Caco-2 (cell line): ENCODE measurements at regions not wholly inside any gene's neighbourhood (a gene's known extent, or its start where the extent isn't known, plus 50 kb on each side); places are given as distances from the start of the nearest gene placed in this dataset.

Source experiments
- BruUV-seq: library from RNA; stranded (reverse); fragments of 400-500 nt; replicated peaks from 2 replicates; lab custom pipeline; 2021; lab: Mats Ljungman, UMichigan
- CTCF ChIA-PET: fragments of 300-600 bp; sonication (Branson Sonifier 250); formaldehyde crosslinking; loops from one replicate; lab custom pipeline; 2022; ENCODE audit warnings: antibody characterized with exemption; lab: Charles Lee
- POLR2A ChIA-PET: fragments of 300-600 bp; sonication (Branson Sonifier 250); formaldehyde crosslinking; loops from one replicate; lab custom pipeline; 2022; ENCODE audit warnings: antibody characterized with exemption; lab: Charles Lee
- DNase-seq, 2 experiments: peaks; one replicate each; pipeline versions ENCODE4 v3.0.0 to v3.0.0-alpha.2; 2020 to 2022
- H3K27me3 ChIP-seq: replicated peaks from 2 replicates; pipeline ENCODE4 v1.6.0; 2011; ENCODE audit warnings: low read length; ENCODE audit not compliant: control insufficient read depth, insufficient read depth
- H3K36me3 ChIP-seq: 2 replicates; pipeline ENCODE4 v1.5.1; 2011; ENCODE audit warnings: low read length; ENCODE audit not compliant: control insufficient read depth, insufficient read depth
- H3K4me1 ChIP-seq: fragments of 250-450 bp; sonication (Bioruptor Pico); 2 replicates; pipeline ENCODE4 v1.5.1; 2020; ENCODE audit warnings: mild to moderate bottlenecking
- H3K4me3 ChIP-seq: 2 replicates; pipeline ENCODE4 v1.5.1; 2011; ENCODE audit warnings: low read depth, mild to moderate bottlenecking, control low read depth, low read length
- H3K9me3 ChIP-seq: fragments of 250-450 bp; sonication (Bioruptor Pico); 2 replicates; pipeline ENCODE4 v1.5.1; 2020; ENCODE audit warnings: mild to moderate bottlenecking, moderate library complexity
- H3K27ac Mint-ChIP-seq: one replicate; pipeline ENCODE4 v1.8.0; 2022; ENCODE audit warnings: mixed read lengths; ENCODE audit not compliant: unreplicated experiment
- H3K27me3 Mint-ChIP-seq: one replicate; pipeline ENCODE4 v1.8.0; 2022; ENCODE audit warnings: mixed read lengths; ENCODE audit not compliant: insufficient read depth, unreplicated experiment
- H3K36me3 Mint-ChIP-seq: one replicate; pipeline ENCODE4 v1.8.0; 2022; ENCODE audit warnings: mild to moderate bottlenecking, mixed read lengths; ENCODE audit not compliant: insufficient read depth, unreplicated experiment
- H3K4me1 Mint-ChIP-seq: one replicate; pipeline ENCODE4 v1.8.0; 2022; ENCODE audit warnings: low read depth, mixed read lengths; ENCODE audit not compliant: unreplicated experiment
- H3K4me3 Mint-ChIP-seq: one replicate; pipeline ENCODE4 v1.8.0; 2022; ENCODE audit warnings: mild to moderate bottlenecking, moderate library complexity, mixed read lengths; ENCODE audit not compliant: unreplicated experiment
- H3K9me3 Mint-ChIP-seq: one replicate; pipeline ENCODE4 v1.8.0; 2022; ENCODE audit warnings: mixed read lengths; ENCODE audit not compliant: unreplicated experiment
- intact Hi-C: fragments of 100-400 bp; cut with micrococcal nuclease; formaldehyde crosslinking; loops from one replicate; pipeline ENCODE4 v1.10.0; 2022; ENCODE audit not compliant: unreplicated experiment
- TF ChIP-seq, protein P1 (sequence below), 2 experiments: fragments of 200-600 bp in 1 of 2; IDR thresholded peaks; 1 replicate in 1 of 2; 2 replicates in 1 of 2; pipeline versions ENCODE4 v1.5.1 to v1.8.0; 2011 to 2022; ENCODE audit warnings: antibody characterized with exemption in 1 of 2, control low read depth in 1 of 2, inconsistent platforms in 1 of 2, low read depth in 1 of 2, low read length in 1 of 2, mild to moderate bottlenecking in 1 of 2, moderate library complexity in 1 of 2; ENCODE audit not compliant: insufficient read depth in 1 of 2, severe bottlenecking in 1 of 2, unreplicated experiment in 1 of 2

DNA sequence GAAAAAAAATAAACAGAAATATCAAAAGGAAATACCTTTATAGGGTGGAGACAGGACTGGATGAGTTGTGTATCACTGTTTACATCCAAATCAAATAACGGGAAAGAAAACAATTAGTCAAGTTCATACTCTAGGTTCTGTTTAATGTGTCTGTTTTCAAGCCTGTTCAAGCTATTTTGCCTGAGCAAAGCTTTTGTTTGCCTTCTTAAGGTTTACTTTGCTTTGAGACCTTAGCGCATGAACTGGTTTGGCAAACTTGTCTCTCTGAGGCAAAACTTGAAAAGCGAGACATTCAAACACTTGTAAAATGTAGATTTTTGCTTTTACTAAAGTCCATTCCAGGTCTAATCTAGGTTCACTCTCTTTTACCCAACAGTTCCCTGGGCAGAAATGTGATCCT, 174.1 kb upstream of the RFX3 start:
- H3K4me1 Mint-ChIP-seq, result no peaks in the 10 kb centered on the region
- intact Hi-C loops, result no loop called here
- TF ChIP-seq, protein P1, sequence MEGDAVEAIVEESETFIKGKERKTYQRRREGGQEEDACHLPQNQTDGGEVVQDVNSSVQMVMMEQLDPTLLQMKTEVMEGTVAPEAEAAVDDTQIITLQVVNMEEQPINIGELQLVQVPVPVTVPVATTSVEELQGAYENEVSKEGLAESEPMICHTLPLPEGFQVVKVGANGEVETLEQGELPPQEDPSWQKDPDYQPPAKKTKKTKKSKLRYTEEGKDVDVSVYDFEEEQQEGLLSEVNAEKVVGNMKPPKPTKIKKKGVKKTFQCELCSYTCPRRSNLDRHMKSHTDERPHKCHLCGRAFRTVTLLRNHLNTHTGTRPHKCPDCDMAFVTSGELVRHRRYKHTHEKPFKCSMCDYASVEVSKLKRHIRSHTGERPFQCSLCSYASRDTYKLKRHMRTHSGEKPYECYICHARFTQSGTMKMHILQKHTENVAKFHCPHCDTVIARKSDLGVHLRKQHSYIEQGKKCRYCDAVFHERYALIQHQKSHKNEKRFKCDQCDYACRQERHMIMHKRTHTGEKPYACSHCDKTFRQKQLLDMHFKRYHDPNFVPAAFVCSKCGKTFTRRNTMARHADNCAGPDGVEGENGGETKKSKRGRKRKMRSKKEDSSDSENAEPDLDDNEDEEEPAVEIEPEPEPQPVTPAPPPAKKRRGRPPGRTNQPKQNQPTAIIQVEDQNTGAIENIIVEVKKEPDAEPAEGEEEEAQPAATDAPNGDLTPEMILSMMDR (IDR thresholded peaks at IDR 0.05; ENCODE audit: insufficient read depth in 1 of 2, low read depth in 1 of 2, low read length in 1 of 2, severe bottlenecking in 1 of 2, unreplicated experiment in 1 of 2), result no peak
- H3K27ac Mint-ChIP-seq, result no peak overlapping the region
- no peaks in the 10 kb centered on the region for H3K9me3 ChIP-seq
- H3K27me3 ChIP-seq, result no peaks in the 10 kb centered on the region
- POLR2A ChIA-PET, result no interaction called here
- no TSS peak for BruUV-seq
- DNase-seq, result peak in 1 of 2 experiments; percentile 4
- no peaks in the 10 kb centered on the region for H3K36me3 ChIP-seq
- no peaks in the 10 kb centered on the region for H3K9me3 Mint-ChIP-seq
- peaks cover 3% of the 10 kb centered on the region for H3K27me3 Mint-ChIP-seq
- no peaks in the 10 kb centered on the region for H3K4me1 ChIP-seq
- no peaks in the 10 kb centered on the region for H3K36me3 Mint-ChIP-seq
- no peak overlapping the region for H3K4me3 ChIP-seq
- no peak overlapping the region for H3K4me3 Mint-ChIP-seq
- CTCF ChIA-PET, result no interaction called here

DNA sequence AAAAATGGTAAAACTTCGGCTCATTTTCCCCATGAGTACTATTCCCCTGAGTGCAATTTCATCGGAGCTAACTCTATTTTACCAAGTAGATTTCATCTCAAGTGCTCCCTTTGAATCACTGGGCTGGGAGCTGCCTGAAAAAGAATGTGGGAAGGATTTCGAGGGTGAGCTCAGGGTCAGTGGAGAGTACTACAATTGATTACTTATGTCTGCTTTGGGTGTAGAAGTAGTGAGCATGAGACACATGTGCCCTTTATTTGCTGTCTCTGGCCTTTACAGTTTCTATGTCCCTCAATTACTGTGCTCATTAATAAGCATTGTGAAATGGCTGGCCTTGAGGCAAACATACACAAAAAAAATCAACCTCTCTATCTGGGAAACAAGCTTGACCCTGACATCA, 172.7 kb upstream of the RFX3 start:
- Histone ChIP-seq H3K36me3 (no peaks in the 10 kb centered on the region), H3K27me3 (no peaks in the 10 kb centered on the region), H3K9me3 (no peaks in the 10 kb centered on the region), H3K4me3 (no peak overlapping the region), H3K4me1 (no peaks in the 10 kb centered on the region)
- BruUV-seq, result no TSS peak
- TF ChIP-seq, protein P1 (IDR thresholded peaks at IDR 0.05; ENCODE audit: insufficient read depth in 1 of 2, low read depth in 1 of 2, low read length in 1 of 2, severe bottlenecking in 1 of 2, unreplicated experiment in 1 of 2), result no peak
- H3K9me3 Mint-ChIP-seq, result no peaks in the 10 kb centered on the region
- intact Hi-C loops, result no loop called here
- no peaks in the 10 kb centered on the region for H3K4me1 Mint-ChIP-seq
- no peaks in the 10 kb centered on the region for H3K36me3 Mint-ChIP-seq
- DNase-seq, result no peak
- no peak overlapping the region for H3K27ac Mint-ChIP-seq
- CTCF ChIA-PET, result no interaction called here
- POLR2A ChIA-PET, result no interaction called here
- no peak overlapping the region for H3K4me3 Mint-ChIP-seq
- peaks cover 3% of the 10 kb centered on the region for H3K27me3 Mint-ChIP-seq

DNA sequence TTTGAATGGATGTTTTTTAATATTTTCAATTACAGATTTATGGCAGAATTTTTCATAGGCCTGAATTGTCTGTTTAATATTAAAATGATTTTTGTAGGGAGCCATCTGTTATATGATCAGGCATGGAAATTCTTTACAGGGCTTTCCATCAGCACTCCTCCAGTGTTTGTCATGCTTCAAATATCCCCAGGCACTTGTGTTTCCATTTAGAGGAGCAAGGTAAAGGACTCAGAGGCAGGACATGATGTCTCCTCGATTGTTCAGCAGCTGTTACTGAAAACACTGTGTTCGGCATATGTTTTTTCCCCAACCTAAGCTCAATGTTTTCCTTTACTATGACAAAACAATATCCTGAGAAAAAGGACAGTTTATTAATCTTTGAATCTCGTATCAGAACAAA, 172.3 kb upstream of the RFX3 start:
- TF ChIP-seq, protein P1 (IDR thresholded peaks at IDR 0.05; ENCODE audit: insufficient read depth in 1 of 2, low read depth in 1 of 2, low read length in 1 of 2, severe bottlenecking in 1 of 2, unreplicated experiment in 1 of 2), result no peak
- Mint-ChIP-seq H3K4me3 (no peak overlapping the region), H3K4me1 (no peaks in the 10 kb centered on the region), H3K27ac (no peak overlapping the region), H3K9me3 (no peaks in the 10 kb centered on the region), H3K36me3 (no peaks in the 10 kb centered on the region), H3K27me3 (peaks cover 3% of the 10 kb centered on the region)
- no peak overlapping the region for H3K4me3 ChIP-seq
- no peaks in the 10 kb centered on the region for H3K4me1 ChIP-seq
- no peaks in the 10 kb centered on the region for H3K36me3 ChIP-seq
- no TSS peak for BruUV-seq
- H3K27me3 ChIP-seq, result no peaks in the 10 kb centered on the region
- intact Hi-C loops, result no loop called here
- no peaks in the 10 kb centered on the region for H3K9me3 ChIP-seq
- ChIA-PET CTCF (no interaction called here), POLR2A (no interaction called here)
- no peak for DNase-seq
